Progenitor cell of endocrine pancreas (in vitro differentiated cells): ENCODE measurements at regions not wholly inside any gene's neighbourhood (a gene's known extent, or its start where the extent isn't known, plus 50 kb on each side); places are given as distances from the start of the nearest gene placed in this dataset.

Experiments used
- DNase-seq: peaks from one replicate; pipeline ENCODE4 v3.0.0; 2021; ENCODE audit warnings: low spot score; ENCODE audit not compliant: unreplicated experiment
- H3K27ac Mint-ChIP-seq: 2 replicates; pipeline ENCODE4 v1.8.0; 2021; ENCODE audit warnings: mild to moderate bottlenecking, moderate library complexity, mixed read lengths
- H3K27me3 Mint-ChIP-seq: 2 replicates; pipeline ENCODE4 v1.8.0; 2021; ENCODE audit warnings: mixed read lengths
- H3K36me3 Mint-ChIP-seq: 2 replicates; pipeline ENCODE4 v1.8.0; 2022; ENCODE audit warnings: mixed read lengths; ENCODE audit not compliant: insufficient read depth
- H3K4me1 Mint-ChIP-seq: 2 replicates; pipeline ENCODE4 v1.8.0; 2021; ENCODE audit warnings: low read depth, mixed read lengths
- H3K4me3 Mint-ChIP-seq: 2 replicates; pipeline ENCODE4 v1.8.0; 2021; ENCODE audit warnings: low read depth, mild to moderate bottlenecking, moderate library complexity, mixed read lengths
- H3K9me3 Mint-ChIP-seq: 2 replicates; pipeline ENCODE4 v1.8.0; 2021; ENCODE audit warnings: low read depth, mixed read lengths
- TF ChIP-seq, protein P1 (sequence below): fragments of 200-600 bp; sonication (generic); IDR thresholded peaks from one replicate; pipeline ENCODE4 v1.5.0; 2021; ENCODE audit warnings: antibody characterized with exemption, mild to moderate bottlenecking; ENCODE audit not compliant: unreplicated experiment

- DNase-seq = no peak
- Mint-ChIP-seq H3K27me3 (peaks cover 12% of the 10 kb centered on the region), H3K36me3 (no peaks in the 10 kb centered on the region), H3K4me3 (no peak overlapping the region), H3K27ac (no peak overlapping the region), H3K4me1 (peaks cover 12% of the 10 kb centered on the region), H3K9me3 (no peaks in the 10 kb centered on the region)
- TF ChIP-seq, protein P1, sequence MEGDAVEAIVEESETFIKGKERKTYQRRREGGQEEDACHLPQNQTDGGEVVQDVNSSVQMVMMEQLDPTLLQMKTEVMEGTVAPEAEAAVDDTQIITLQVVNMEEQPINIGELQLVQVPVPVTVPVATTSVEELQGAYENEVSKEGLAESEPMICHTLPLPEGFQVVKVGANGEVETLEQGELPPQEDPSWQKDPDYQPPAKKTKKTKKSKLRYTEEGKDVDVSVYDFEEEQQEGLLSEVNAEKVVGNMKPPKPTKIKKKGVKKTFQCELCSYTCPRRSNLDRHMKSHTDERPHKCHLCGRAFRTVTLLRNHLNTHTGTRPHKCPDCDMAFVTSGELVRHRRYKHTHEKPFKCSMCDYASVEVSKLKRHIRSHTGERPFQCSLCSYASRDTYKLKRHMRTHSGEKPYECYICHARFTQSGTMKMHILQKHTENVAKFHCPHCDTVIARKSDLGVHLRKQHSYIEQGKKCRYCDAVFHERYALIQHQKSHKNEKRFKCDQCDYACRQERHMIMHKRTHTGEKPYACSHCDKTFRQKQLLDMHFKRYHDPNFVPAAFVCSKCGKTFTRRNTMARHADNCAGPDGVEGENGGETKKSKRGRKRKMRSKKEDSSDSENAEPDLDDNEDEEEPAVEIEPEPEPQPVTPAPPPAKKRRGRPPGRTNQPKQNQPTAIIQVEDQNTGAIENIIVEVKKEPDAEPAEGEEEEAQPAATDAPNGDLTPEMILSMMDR = no peak
These were observed 120.5 kb upstream of the PROK2 start for GRCh38 chr3:71905426-71905825.

GRCh38 chr3:71903936-71904335 is 119.0 kb upstream of the PROK2 start:
- Mint-ChIP-seq H3K9me3 (no peaks in the 10 kb centered on the region), H3K4me3 (no peak overlapping the region), H3K27ac (no peak overlapping the region)

DNA sequence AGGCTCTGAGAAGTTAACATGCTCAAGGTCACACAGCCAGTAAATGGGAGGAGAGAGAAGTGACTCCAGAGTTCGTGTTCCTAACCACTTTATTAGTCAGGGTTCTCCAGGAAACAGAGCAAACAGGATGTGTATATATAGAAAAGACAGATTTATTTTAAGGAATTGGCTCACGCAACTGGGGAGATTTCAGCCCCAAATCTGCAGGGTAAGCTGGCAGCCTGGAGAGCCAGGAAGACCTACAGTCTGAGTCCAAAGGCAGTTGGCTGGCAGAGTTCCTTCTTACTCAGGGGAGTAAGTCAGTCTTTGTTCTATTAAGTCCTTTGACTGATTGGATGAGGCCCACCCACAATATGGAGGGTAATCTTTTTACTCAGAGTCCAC is 118.2 kb upstream of the PROK2 start:
- no peak for DNase-seq
- peaks cover 8% of the 10 kb centered on the region for H3K4me1 Mint-ChIP-seq
- no peak overlapping the region for H3K4me3 Mint-ChIP-seq
- no peak overlapping the region for H3K27ac Mint-ChIP-seq
- no peaks in the 10 kb centered on the region for H3K9me3 Mint-ChIP-seq
- no peaks in the 10 kb centered on the region for H3K36me3 Mint-ChIP-seq
- TF ChIP-seq, protein P1 = no peak
- H3K27me3 Mint-ChIP-seq = peaks cover 7% of the 10 kb centered on the region

More at GRCh38 chr3:71903936-71904335, 119.0 kb upstream of the PROK2 start:
- Mint-ChIP-seq H3K36me3 (no peaks in the 10 kb centered on the region), H3K27me3 (peaks cover 12% of the 10 kb centered on the region), H3K4me1 (peaks cover 8% of the 10 kb centered on the region)
- TF ChIP-seq, protein P1 = no peak
- no peak for DNase-seq

DNA sequence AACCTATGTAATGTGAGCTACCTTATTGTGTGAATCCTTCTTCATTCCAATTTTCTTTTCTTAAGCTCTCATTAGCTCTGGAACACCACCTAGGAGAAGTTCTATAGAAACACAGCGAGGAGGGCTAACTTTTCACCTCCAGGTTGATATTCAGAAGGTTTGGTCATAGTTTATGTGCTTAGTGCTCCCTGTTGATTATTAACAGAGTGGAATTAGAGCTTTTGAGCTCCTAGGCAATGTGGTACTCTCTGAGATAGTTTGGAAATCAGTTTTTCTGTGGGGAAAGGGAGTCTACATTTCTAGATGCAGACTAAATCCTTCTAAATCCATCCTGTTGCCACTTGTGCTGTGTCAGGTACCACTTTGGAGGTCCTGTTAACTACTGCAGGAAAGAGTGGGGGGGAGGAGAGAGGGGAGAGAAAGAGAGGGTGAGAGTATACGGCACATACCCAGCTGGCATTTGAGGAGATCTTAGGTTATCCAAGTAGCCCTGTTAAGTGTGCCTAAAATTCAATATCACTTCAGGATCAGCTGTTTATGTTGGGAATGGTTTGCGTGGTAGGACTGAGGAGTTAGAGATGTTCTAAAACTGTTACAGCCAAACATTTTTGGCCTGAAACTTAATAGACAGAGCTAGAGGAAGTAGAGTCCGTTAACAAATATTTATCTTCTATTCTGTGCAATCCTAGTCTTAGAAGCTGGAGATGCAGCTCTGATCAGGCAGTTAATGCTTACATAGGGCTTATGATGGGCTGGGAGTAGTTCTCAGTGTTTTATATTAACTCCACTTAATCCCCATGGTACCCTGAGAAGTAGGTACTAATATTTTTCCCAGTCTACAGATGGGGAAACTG is 117.5 kb upstream of the PROK2 start:
- Mint-ChIP-seq H3K9me3 (no peaks in the 10 kb centered on the region), H3K4me1 (peaks cover 8% of the 10 kb centered on the region), H3K27ac (no peak overlapping the region), H3K27me3 (peaks cover 12% of the 10 kb centered on the region), H3K36me3 (no peaks in the 10 kb centered on the region), H3K4me3 (no peak overlapping the region)
- no peak for DNase-seq
- TF ChIP-seq, protein P1 = no peak

DNA sequence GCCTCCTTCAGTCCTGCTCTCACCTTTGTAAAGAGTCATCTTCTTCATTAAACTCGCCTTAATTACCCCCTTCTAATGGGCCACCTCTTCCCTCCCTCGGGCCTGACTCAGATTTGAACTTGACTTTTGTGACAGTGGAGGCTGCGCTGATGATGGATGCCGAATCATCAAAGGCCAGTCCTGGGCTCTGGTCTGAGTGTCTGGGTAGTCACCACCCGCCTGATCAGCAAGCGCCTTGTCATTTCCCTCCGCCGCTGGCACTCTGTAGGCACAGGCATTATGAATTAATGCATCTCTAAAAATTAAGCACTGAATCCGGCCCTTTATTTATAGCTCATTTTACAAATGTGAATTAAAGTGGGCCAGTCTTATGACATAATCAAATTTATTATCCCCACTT is 116.7 kb upstream of the PROK2 start:
- peaks cover 8% of the 10 kb centered on the region for H3K4me1 Mint-ChIP-seq
- DNase-seq = no peak

More for the DNA sequence above, 116.7 kb upstream of the PROK2 start:
- Mint-ChIP-seq H3K9me3 (no peaks in the 10 kb centered on the region), H3K4me3 (no peak overlapping the region), H3K36me3 (no peaks in the 10 kb centered on the region), H3K27me3 (peaks cover 13% of the 10 kb centered on the region), H3K27ac (no peak overlapping the region)
- TF ChIP-seq, protein P1 = no peak
